ENCODE measurements at regions not wholly inside any gene's neighbourhood (a gene's known extent, or its start where the extent isn't known, plus 50 kb on each side); places are given as distances from the start of the nearest gene placed in this dataset.

DNA sequence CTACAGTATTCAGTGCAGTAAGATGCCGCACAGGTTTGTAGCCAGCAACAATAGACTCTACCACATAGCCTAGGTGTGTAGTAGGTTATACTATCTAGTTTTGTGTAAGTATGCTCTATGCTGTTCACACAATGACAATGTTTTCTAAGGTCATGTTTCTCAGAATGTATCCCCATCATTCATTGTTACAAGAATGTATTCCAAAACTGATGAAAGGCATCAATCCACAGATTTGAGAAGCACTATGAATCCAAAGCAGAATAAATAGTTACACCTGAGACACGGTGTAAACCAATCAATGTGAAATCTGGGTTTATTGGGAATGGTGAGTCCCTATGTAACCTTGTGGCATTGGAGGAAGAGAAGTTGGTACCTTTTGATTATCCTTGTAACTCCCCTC lies 54.5 kb upstream of the MARK1 start:
- CTCF ChIA-PET (ENCODE audit: partially characterized antibody): interaction anchor here (1.0 to 3.9 kb wide), 2 partner anchors 11 to 34 kb away, joined by 3 to 10 read pairs; no protein-coding TSS in a partner anchor
- Histone ChIP-seq H2BK120ac (replicated peaks; ENCODE audit: low read depth, low read length) (no peak overlapping the region), H3K27ac (ENCODE audit: low read depth, low read length) (no peak overlapping the region), H4K20me1 (replicated peaks in 1 of 2; ENCODE audit: control insufficient read depth in 1 of 2, insufficient read depth in 2 of 2, low read length in 2 of 2) (no peaks in the 10 kb centered on the region), H3K27me3 (replicated peaks in 1 of 4; ENCODE audit: control insufficient read depth in 3 of 4, extremely low read depth in 1 of 4, insufficient read depth in 3 of 4, low read length in 3 of 4) (no peaks in the 10 kb centered on the region), H3K36me3 (ENCODE audit: control insufficient read depth in 2 of 4, insufficient read depth in 4 of 4, low read length in 3 of 4) (no peaks in the 10 kb centered on the region), H3K79me1 (ENCODE audit: low read depth, low read length) (no peaks in the 10 kb centered on the region), H3K79me2 (ENCODE audit: control insufficient read depth in 1 of 2, insufficient read depth in 2 of 2, low read length in 2 of 2) (no peaks in the 10 kb centered on the region), H2BK5ac (ENCODE audit: low read depth, low read length) (no peak overlapping the region), H2AK5ac (ENCODE audit: low read depth, low read length) (no peak overlapping the region), H3K9ac (replicated peaks in 1 of 4; ENCODE audit: extremely low read depth in 1 of 4, low read depth in 3 of 4, low read length in 3 of 4) (no peak overlapping the region), H3K23me2 (ENCODE audit: low read depth, low read length) (no peaks in the 10 kb centered on the region), H2AFZ (ENCODE audit: low read length) (no peak overlapping the region), H3K4me1 (replicated peaks in 1 of 4; ENCODE audit: control insufficient read depth in 3 of 4, insufficient read depth in 4 of 4, low read length in 3 of 4) (no peaks in the 10 kb centered on the region), H3K4me3 (ENCODE audit: extremely low read depth in 1 of 4, insufficient read depth in 2 of 4, low read depth in 3 of 4, low read length in 4 of 4) (no peak overlapping the region), H3K14ac (ENCODE audit: insufficient read length) (no peak overlapping the region), H4K91ac (replicated peaks; ENCODE audit: insufficient read length, low read length) (no peak overlapping the region), H3K9me3 (ENCODE audit: insufficient read depth in 2 of 2, low read depth in 1 of 2, low read length in 1 of 2) (peaks cover 3 to 4% of the 10 kb centered on the region in 2 experiments; a peak in 2 of 4 replicates), H2BK20ac (ENCODE audit: low read length) (no peak overlapping the region), H3K4me2 (ENCODE audit: insufficient read depth in 1 of 2, low read depth in 2 of 2, low read length in 2 of 2) (no peak overlapping the region), H3K23ac (ENCODE audit: insufficient read length) (no peak overlapping the region), H4K5ac (ENCODE audit: insufficient read length, low read depth, low read length) (no peak overlapping the region), H3K4ac (replicated peaks; ENCODE audit: insufficient read length, low read depth, low read length) (no peak overlapping the region), H4K8ac (ENCODE audit: extremely low read depth, insufficient read depth, low read length) (no peak overlapping the region), H2BK15ac (ENCODE audit: low read length) (no peak overlapping the region), H3K56ac (replicated peaks; ENCODE audit: insufficient read length, low read depth, low read length) (no peak overlapping the region), H2BK12ac (ENCODE audit: low read depth, low read length) (no peak overlapping the region), H3K18ac (ENCODE audit: extremely low read depth, low read length) (no peak overlapping the region)
- no peak for TF ChIP-seq SRF (IDR thresholded peaks at IDR 0.05; ENCODE audit: low read depth, low read length)
- TF ChIP-seq BACH1 (IDR thresholded peaks at IDR 0.05; ENCODE audit: low read length): no peak
- no peak for TF ChIP-seq KDM4A (IDR thresholded peaks at IDR 0.05; ENCODE audit: low read depth, low read length, severe bottlenecking)
- no peak for TF ChIP-seq KDM5A (IDR thresholded peaks at IDR 0.05; ENCODE audit: low read length)
- TF ChIP-seq, protein P1, sequence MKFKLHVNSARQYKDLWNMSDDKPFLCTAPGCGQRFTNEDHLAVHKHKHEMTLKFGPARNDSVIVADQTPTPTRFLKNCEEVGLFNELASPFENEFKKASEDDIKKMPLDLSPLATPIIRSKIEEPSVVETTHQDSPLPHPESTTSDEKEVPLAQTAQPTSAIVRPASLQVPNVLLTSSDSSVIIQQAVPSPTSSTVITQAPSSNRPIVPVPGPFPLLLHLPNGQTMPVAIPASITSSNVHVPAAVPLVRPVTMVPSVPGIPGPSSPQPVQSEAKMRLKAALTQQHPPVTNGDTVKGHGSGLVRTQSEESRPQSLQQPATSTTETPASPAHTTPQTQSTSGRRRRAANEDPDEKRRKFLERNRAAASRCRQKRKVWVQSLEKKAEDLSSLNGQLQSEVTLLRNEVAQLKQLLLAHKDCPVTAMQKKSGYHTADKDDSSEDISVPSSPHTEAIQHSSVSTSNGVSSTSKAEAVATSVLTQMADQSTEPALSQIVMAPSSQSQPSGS (IDR thresholded peaks at IDR 0.05; ENCODE audit: low read length): no peak
- TF ChIP-seq YY1 (IDR thresholded peaks at IDR 0.05; ENCODE audit: low read depth, low read length): no peak
- no peak for TF ChIP-seq JUN (IDR thresholded peaks at IDR 0.05; ENCODE audit: low read depth, low read length)
- no peak for TF ChIP-seq ASH2L (IDR thresholded peaks at IDR 0.05; ENCODE audit: low read length)
- DNase-seq (ENCODE audit: low read depth in 1 of 2, low spot score in 2 of 2) (no peak), FAIRE-seq (no peak)
- POLR2A ChIA-PET (ENCODE audit: partially characterized antibody): no interaction called here
- WGBS, 2 experiments (ENCODE audit: extremely low coverage in 1 of 2, insufficient coverage in 1 of 2, insufficient read length in 1 of 2, insufficient replicate concordance in 2 of 2, low coverage in 1 of 2, low lambda C conversion rate in 2 of 2, missing lambda C conversion rate in 1 of 2): 93% methylated on average over 2 of the region's 2 CpGs; no CpG with 5 or more reads in 1 of the 2 experiments

All from H1 (cell line).